D721Med (cell line): ENCODE measurements at regions not wholly inside any gene's neighbourhood (a gene's known extent, or its start where the extent isn't known, plus 50 kb on each side); places are given as distances from the start of the nearest gene placed in this dataset.

Source experiments
- DNase-seq: peaks from one replicate; pipeline ENCODE4 v3.0.0; 2011; ENCODE audit warnings: low spot score; ENCODE audit not compliant: insufficient read length
- FAIRE-seq: peaks from 2 replicates; lab custom pipeline; 2011; peaks lifted over from hg19 to GRCh38; lab: Jason Lieb, UNC
- CTCF ChIP-seq: IDR thresholded peaks from 2 replicates; pipeline ENCODE4 v1.5.1; 2012; ENCODE audit warnings: mild to moderate bottlenecking, control low read depth; ENCODE audit not compliant: insufficient read depth; ENCODE audit errors: missing control alignments

DNA sequence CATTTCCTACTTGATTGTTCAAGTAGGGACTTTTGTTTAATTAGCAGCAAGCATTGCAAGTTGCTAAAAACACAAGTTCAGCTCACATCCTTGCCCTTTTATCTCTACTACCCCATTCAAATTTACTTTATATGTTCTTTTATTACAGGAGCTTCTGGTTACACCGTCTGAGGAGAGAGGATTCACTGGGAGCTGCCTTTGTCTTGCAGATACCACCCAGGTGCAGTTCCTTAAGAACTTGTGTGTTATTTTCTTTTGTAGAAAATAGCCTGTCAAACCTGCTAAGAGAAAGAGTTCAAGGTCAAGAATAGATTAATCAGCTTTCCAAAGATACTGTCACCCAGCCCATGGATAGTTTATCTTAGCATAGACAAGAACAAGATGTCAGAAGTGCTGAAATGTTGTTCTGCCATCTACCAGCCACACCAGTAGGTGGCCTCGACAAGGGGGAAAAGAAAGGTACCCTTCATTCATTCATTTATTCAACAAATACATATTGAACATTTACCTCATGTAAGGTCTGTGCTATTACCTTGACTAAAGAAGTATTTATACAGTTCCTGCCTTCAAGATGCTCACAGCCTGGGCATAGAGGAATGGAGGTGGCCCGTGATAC, 750.3 kb downstream of the MAT2B start:
- DNase-seq (no peak), FAIRE-seq (no peak)
- TF ChIP-seq CTCF: no peak

DNA sequence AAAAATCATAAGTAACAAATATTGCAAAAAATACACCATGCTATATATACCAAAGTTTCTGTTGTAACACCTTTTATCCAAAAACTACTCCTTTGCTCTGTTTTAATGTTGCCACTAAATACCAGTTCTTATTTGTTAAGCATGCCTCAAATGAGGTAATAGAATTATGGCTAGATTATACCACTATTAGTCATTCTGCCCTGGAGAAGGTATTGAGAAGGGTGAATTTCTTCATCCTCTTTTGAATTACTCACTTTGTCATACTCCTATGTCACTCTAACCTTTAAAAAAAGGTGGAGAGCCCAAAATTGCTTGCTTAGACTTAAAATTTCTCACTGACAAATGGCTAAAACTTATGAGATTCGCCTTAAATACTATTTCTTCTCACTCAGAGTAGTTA, 750.9 kb downstream of the MAT2B start:
- no peak for DNase-seq
- FAIRE-seq: no peak
- TF ChIP-seq CTCF: no peak

DNA sequence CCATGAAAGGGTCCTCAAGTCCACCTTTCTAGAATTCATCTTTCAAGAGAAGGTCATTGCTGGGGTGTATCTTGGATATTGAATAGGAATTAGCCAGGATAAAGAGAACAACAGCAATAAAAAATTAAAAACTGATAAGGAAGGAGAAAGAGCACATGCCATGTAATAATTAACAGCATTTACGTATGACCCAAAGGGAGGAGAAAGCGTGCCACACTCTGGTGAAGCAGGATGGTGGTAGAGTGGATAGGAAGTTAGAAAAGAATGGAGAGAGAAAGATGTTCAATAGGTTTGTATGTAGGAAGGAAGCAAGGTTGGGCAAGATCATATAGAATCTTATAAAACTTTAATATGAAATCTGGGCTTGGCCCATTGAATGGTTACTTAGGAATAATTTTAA, 751.5 kb downstream of the MAT2B start:
- FAIRE-seq: no peak
- DNase-seq: no peak
- TF ChIP-seq CTCF: no peak

GRCh38 chr5:164265566-164265965, 760.1 kb downstream of the MAT2B start:
- FAIRE-seq (no peak), DNase-seq (no peak)
- no peak for TF ChIP-seq CTCF

GRCh38 chr5:164266571-164266970, 761.2 kb downstream of the MAT2B start:
- FAIRE-seq (no peak), DNase-seq (no peak)
- TF ChIP-seq CTCF: no peak

DNA sequence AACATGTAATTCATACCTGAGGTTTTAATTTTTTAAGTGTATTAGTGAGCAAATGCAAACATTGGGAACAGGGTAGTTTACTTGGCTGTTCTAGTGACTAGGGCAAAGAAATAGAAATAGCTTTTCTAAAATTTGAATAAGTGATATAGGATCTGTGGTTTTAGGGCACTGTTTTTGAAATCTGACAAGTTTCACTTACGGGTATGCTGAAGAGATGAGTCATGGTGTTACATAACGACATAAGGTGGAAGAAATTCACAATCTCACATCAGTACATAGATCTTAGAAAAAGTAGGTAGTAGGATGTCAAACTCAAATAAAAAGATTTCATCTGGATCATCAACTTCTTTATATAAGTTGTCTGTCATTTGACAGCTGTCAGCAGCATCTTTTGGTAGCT, 772.3 kb downstream of the MAT2B start:
- TF ChIP-seq CTCF: no peak
- no peak for DNase-seq
- no peak for FAIRE-seq

DNA sequence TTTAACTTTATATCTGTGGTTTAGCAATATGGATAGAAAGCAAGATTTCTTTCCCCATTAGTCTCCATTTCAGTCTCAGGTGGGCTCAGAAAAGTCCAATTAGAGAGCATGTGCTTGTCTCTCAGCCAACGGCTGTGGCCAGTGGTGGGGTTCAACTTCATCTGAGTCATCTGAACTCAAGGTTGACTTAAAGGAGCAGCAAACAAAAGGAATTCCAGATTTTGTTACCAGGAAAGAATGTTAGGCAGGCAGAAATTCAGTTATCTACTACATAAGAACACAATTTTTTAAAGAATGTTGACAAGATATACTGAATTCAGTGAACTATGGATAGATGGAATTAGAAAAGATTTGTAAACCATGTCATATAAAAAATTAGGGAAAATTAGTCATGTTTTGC, 784.1 kb downstream of the MAT2B start:
- FAIRE-seq (no peak), DNase-seq (no peak)
- no peak for TF ChIP-seq CTCF
